B cell (primary cell): ENCODE measurements at regions not wholly inside any gene's neighbourhood (a gene's known extent, or its start where the extent isn't known, plus 50 kb on each side); places are given as distances from the start of the nearest gene placed in this dataset.

Experiments
- ATAC-seq: fragments of 200-7000 bp; cut with Tn5 transposase; one replicate; pipeline ENCODE4 v1.10.0; 2021; ENCODE audit warnings: low read depth, mild to moderate bottlenecking, moderate number of reproducible peaks, moderate library complexity
- CTCF ChIA-PET: fragments of 350-600 bp; sonication (Branson Sonifier 250); formaldehyde crosslinking; loops from one replicate; lab custom pipeline; 2021; ENCODE audit warnings: antibody characterized with exemption, inconsistent platforms; lab: Charles Lee
- POLR2A ChIA-PET: fragments of 350-600 bp; sonication (Branson Sonifier 250); formaldehyde crosslinking; loops from one replicate; lab custom pipeline; 2021; ENCODE audit warnings: antibody characterized with exemption; lab: Charles Lee
- DNase-seq: peaks from one replicate; pipeline ENCODE4 v3.0.0; 2013
- H2AFZ ChIP-seq: 2 replicates; pipeline ENCODE4 v1.6.1; 2012; ENCODE audit warnings: mild to moderate bottlenecking, low read depth, low read length; ENCODE audit not compliant: insufficient read depth, poor library complexity, severe bottlenecking
- H3K27ac ChIP-seq, 2 donors: 1 replicate in 1 of 2; 2 replicates in 1 of 2; pipeline ENCODE4 v1.5.1; 2012 to 2013; ENCODE audit warnings: low read length in 2 of 2, mild to moderate bottlenecking in 2 of 2, moderate library complexity in 1 of 2
- H3K27me3 ChIP-seq, 4 experiments: fragments of 200-600 bp in 1 of 4; sonication (generic) in 1 of 4; replicated peaks in 1 of 4; 1 replicate in 2 of 4; 2 replicates in 2 of 4; pipeline versions ENCODE4 v1.6.1 to v1.7.0; 2013 to 2016; ENCODE audit warnings: low read length in 3 of 4, mild to moderate bottlenecking in 2 of 4, mixed read lengths in 1 of 4, moderate library complexity in 1 of 4; ENCODE audit not compliant: insufficient read depth in 4 of 4, control insufficient read depth in 3 of 4; ENCODE audit errors: control extremely low read depth in 1 of 4
- H3K36me3 ChIP-seq, 2 experiments: replicated peaks in 1 of 2; 1 replicate in 1 of 2; 2 replicates in 1 of 2; pipeline versions ENCODE4 v1.6.1 to v1.7.1; 2013; ENCODE audit warnings: low read length in 1 of 2; ENCODE audit not compliant: insufficient read depth in 2 of 2, control insufficient read depth in 1 of 2; ENCODE audit errors: control extremely low read depth in 1 of 2, extremely low read depth in 1 of 2
- H3K4me1 ChIP-seq, 2 donors: fragments of 200-600 bp in 1 of 2; sonication (generic) in 1 of 2; 1 replicate in 1 of 2; 2 replicates in 1 of 2; pipeline versions ENCODE4 v1.5.1 to v1.6.1; 2013 to 2017; ENCODE audit warnings: low read length in 2 of 2; ENCODE audit not compliant: control insufficient read depth in 2 of 2, insufficient read depth in 2 of 2
- H3K4me2 ChIP-seq: replicated peaks from 2 replicates; pipeline ENCODE3; 2012; ENCODE audit warnings: mild to moderate bottlenecking, low read depth, low read length; ENCODE audit not compliant: poor library complexity, severe bottlenecking
- H3K4me3 ChIP-seq, 5 experiments: fragments of 200-600 bp in 1 of 5; sonication (generic) in 1 of 5; 1 replicate in 3 of 5; 2 replicates in 2 of 5; pipeline versions ENCODE4 v1.5.1 to v1.7.0; 2011 to 2016; ENCODE audit warnings: low read length in 4 of 5, mild to moderate bottlenecking in 4 of 5, low read depth in 2 of 5, control low read depth in 1 of 5, moderate library complexity in 1 of 5; ENCODE audit not compliant: insufficient read depth in 1 of 5; ENCODE audit errors: control extremely low read depth in 1 of 5, extremely low read depth in 1 of 5
- H3K79me2 ChIP-seq: fragments of 200-600 bp; sonication (generic); one replicate; pipeline ENCODE4 v1.6.0; 2016; ENCODE audit warnings: low read length; ENCODE audit not compliant: control insufficient read depth, insufficient read depth
- H3K9ac ChIP-seq: fragments of 200-600 bp; sonication (generic); 2 replicates; pipeline ENCODE4 v1.6.1; 2017; ENCODE audit warnings: mild to moderate bottlenecking, low read length, moderate library complexity
- H3K9me3 ChIP-seq, 3 donors: one replicate each; pipeline versions ENCODE4 v1.6.1 to v1.7.1; 2013; ENCODE audit warnings: low read length in 2 of 3; ENCODE audit not compliant: control insufficient read depth in 2 of 3, insufficient read depth in 1 of 3; ENCODE audit errors: control extremely low read depth in 1 of 3
- H4K20me1 ChIP-seq: 2 replicates; pipeline ENCODE4 v1.6.0; 2012; ENCODE audit warnings: mild to moderate bottlenecking, low read length; ENCODE audit not compliant: insufficient read depth, control insufficient read depth, poor library complexity, severe bottlenecking
- H3K27ac Mint-ChIP-seq: one replicate; pipeline ENCODE4 v1.8.0; 2021; ENCODE audit warnings: mixed read lengths
- H3K27me3 Mint-ChIP-seq: one replicate; pipeline ENCODE4 v1.8.0; 2021; ENCODE audit warnings: mixed read lengths
- H3K4me1 Mint-ChIP-seq: one replicate; pipeline ENCODE4 v1.8.0; 2021; ENCODE audit warnings: mixed read lengths
- H3K4me3 Mint-ChIP-seq: one replicate; pipeline ENCODE4 v1.8.0; 2021; ENCODE audit warnings: mixed read lengths
- H3K9me3 Mint-ChIP-seq: one replicate; pipeline ENCODE4 v1.8.0; 2022; ENCODE audit warnings: mixed read lengths; ENCODE audit not compliant: insufficient read depth
- CTCF ChIP-seq: fragments of 200-600 bp; IDR thresholded peaks from one replicate; pipeline ENCODE4 v1.8.0; 2022; ENCODE audit warnings: antibody characterized with exemption, mild to moderate bottlenecking
- EZH2 ChIP-seq: IDR thresholded peaks from 2 replicates; pipeline ENCODE4 v1.6.1; 2012; ENCODE audit warnings: borderline replicate concordance, low read depth, mild to moderate bottlenecking, moderate library complexity, low read length; ENCODE audit not compliant: insufficient read depth, poor library complexity, severe bottlenecking
- WGBS: methylation state at CpG from one replicate; pipeline ENCODE4 v1.1.5; 2013; ENCODE audit warnings: missing lambda C conversion rate; ENCODE audit not compliant: insufficient coverage; 5-methylcytosine and 5-hydroxymethylcytosine counted together
- intact Hi-C: fragments of 100-400 bp; cut with micrococcal nuclease; formaldehyde crosslinking; loops from one replicate; pipeline ENCODE4 v1.10.0; 2022

GRCh38 chr1:229203030-229203751, 67.7 kb upstream of the RAB4A start:
- no peak overlapping the region for H3K4me2 ChIP-seq
- H3K36me3 ChIP-seq: no peaks in the 10 kb centered on the region
- peaks cover 8 to 11% of the 10 kb centered on the region in 2 donors for H3K4me1 ChIP-seq
- no peaks in the 10 kb centered on the region for H3K79me2 ChIP-seq
- 89% methylated on average over 4 of the region's 5 CpGs for WGBS
- TF ChIP-seq CTCF (no peak), EZH2 (no peak)
- no peak overlapping the region for H3K4me3 ChIP-seq
- H2AFZ ChIP-seq: no peak overlapping the region
- DNase-seq: no peak
- ATAC-seq: no peak
- H3K4me3 Mint-ChIP-seq: no peak overlapping the region
- intact Hi-C loops: no loop called here
- no peaks in the 10 kb centered on the region for H3K27me3 ChIP-seq
- H3K9me3 ChIP-seq: no peaks in the 10 kb centered on the region
- H3K4me1 Mint-ChIP-seq: peaks cover 12% of the 10 kb centered on the region
- CTCF ChIA-PET: no interaction called here
- H3K27ac ChIP-seq: no peak overlapping the region
- peaks cover 14% of the 10 kb centered on the region for H3K27me3 Mint-ChIP-seq
- no peak overlapping the region for H3K27ac Mint-ChIP-seq
- no peak overlapping the region for H3K9ac ChIP-seq
- H3K9me3 Mint-ChIP-seq: no peaks in the 10 kb centered on the region
- no peaks in the 10 kb centered on the region for H4K20me1 ChIP-seq
- POLR2A ChIA-PET: no interaction called here

GRCh38 chr1:229203991-229204632, 66.8 kb upstream of the RAB4A start:
- CTCF ChIA-PET: no interaction called here
- H3K4me2 ChIP-seq: no peak overlapping the region
- H2AFZ ChIP-seq: no peak overlapping the region
- no peak overlapping the region for H3K9ac ChIP-seq
- TF ChIP-seq CTCF (no peak), EZH2 (no peak)
- Mint-ChIP-seq H3K4me3 (no peak overlapping the region), H3K27me3 (peaks cover 17% of the 10 kb centered on the region), H3K4me1 (peaks cover 10% of the 10 kb centered on the region), H3K9me3 (no peaks in the 10 kb centered on the region), H3K27ac (no peak overlapping the region)
- H3K27ac ChIP-seq: no peak overlapping the region
- intact Hi-C loops: no loop called here
- DNase-seq (no peak), ATAC-seq (no peak)
- H3K36me3 ChIP-seq: no peaks in the 10 kb centered on the region
- H4K20me1 ChIP-seq: no peaks in the 10 kb centered on the region
- POLR2A ChIA-PET: no interaction called here
- no peak overlapping the region for H3K4me3 ChIP-seq
- H3K9me3 ChIP-seq: no peaks in the 10 kb centered on the region
- H3K4me1 ChIP-seq: peaks cover 8 to 11% of the 10 kb centered on the region in 2 donors
- WGBS: 91% methylated on average over 11 of the region's 11 CpGs
- H3K27me3 ChIP-seq: no peaks in the 10 kb centered on the region
- no peaks in the 10 kb centered on the region for H3K79me2 ChIP-seq
